GM11168 (cell line): ENCODE measurements at regions not wholly inside any gene's neighbourhood (a gene's known extent, or its start where the extent isn't known, plus 50 kb on each side); places are given as distances from the start of the nearest gene placed in this dataset.

Experiments used
- in situ Hi-C: fragments of 300-500 bp; cut with MboI; formaldehyde crosslinking; loops from one replicate; pipeline ENCODE4 v1.12.0; 2022; ENCODE audit warnings: low sequenced_read_pairs; ENCODE audit not compliant: unreplicated experiment

GRCh38 chr2:120876526-120877280 is 141.0 kb downstream of the GLI2 start:
- in situ Hi-C loops = no loop called here

DNA sequence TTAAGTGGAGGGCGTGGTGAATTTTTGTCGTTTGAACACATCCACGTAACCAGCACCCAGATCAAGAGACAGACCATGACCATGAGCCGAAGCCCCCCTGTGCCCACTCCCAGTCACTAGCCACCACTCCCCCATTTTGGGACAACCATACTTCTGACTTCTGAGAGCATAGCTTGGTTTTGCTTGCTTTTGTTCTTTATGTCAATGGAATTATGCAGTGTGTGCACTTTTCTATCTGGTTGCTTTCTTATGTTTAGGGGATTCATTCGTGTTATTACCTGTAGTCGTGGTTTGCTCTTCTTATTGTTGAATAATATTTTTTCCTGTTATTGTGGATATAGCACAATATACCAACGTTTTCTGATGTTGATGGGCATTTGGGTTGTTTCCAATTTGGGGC is 141.7 kb downstream of the GLI2 start:
- in situ Hi-C loops = no loop called here

GRCh38 chr2:120878970-120879369 is 143.3 kb downstream of the GLI2 start:
- in situ Hi-C loops = no loop called here

GRCh38 chr2:120879431-120880295 is 144.0 kb downstream of the GLI2 start:
- in situ Hi-C loops = no loop called here

GRCh38 chr2:120880381-120880780 is 144.7 kb downstream of the GLI2 start:
- in situ Hi-C loops = no loop called here

DNA sequence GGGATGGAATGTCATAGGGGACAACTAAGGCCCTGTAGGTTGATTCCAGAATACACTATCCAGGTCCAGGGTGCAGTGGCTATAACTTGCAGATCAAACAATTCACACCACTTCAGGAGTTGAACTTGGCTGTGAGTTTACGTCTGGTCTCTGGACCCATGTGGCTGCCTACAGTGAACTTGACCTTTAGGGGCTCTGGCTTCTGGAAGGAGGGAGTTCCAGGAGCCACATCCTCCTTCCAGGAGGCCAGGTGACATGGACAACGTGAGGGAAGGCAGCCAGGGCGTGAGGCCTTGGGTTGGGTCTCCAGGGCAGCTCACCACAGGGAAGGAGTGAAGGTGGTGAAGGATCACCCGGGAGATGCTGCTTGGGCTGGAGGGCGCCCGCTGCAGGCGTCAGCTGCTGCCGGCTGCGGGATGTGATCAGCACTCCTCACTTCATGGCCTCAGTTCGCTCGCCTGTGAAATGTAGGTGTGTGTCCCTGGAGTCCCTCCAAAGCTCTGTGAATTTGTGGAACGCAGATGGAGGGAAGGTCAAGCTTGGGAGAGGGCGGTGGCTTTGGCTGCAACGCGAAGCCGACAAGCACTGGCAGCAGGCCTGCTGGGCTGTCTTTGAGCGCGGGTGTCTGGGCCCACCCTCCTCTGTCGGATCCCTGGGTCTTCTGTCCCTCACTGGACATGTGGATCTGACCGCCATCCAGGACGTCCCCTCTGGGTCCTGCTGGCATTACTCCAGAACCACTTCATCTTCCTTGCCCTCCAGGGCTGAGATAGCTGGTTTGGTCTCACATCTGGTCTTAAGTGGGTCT is 146.5 kb downstream of the GLI2 start:
- in situ Hi-C loops = no loop called here

- in situ Hi-C loops = no loop called here
Observed at GRCh38 chr2:120883607-120884440, 148.2 kb downstream of the GLI2 start.

DNA sequence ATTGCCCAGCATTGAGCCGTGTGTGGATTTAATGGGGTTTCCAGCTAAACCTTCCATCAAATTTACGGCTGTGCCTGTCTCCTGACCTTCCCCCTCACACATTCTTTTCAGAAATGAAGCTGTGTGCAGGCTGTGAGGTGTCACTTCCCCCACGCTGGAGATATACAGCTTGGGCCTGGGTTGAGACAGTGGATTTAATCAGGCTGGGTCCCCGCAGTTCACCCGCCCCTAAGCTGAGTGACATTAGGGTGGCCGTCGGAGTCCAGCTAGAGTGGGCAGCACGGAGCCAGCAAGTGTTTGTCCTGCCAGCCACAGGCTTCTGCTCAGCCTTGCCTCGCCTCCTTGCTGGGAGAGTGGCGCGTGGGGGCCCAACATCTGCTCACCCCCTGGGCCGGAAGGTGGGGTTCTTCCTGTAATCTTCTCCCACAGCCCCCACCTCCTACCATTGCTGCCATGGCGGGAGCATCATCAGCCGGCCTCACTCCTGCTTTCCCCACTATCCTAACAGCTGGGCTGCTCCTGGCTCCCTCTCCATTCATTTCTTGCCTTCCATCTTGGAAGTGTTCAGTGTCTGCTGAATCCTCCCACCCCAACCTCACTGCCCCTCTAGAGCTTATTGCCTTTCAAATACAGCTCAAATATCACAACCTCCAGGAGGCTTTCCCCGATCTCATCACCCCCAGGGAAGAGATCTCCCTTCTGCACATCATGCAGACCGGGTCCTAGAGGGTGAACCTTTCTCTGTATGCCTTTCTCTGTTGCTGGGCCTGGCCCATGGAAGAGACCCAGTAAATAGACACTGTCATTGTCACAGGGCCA is 149.0 kb downstream of the GLI2 start:
- in situ Hi-C loops = no loop called here

DNA sequence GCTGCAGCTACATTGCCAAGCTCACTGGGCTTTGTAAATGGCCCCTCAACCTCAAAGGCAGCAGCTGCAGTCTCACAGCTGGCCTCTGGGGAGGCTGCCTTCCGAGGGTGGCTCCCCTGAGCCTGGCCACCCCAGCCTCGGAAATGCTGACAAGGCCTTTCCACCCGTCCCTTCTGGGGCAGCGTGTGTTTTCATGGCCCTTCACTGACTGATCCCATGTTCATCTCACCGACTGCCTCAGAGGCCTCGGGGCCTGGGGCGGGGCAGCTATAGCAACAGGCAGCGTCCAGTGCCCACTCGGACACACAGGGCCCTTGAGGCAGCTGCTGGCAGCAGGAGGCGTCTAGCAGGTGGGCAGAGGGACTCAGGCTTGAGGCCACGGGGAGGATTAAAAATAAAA is 149.7 kb downstream of the GLI2 start:
- in situ Hi-C loops = no loop called here

DNA sequence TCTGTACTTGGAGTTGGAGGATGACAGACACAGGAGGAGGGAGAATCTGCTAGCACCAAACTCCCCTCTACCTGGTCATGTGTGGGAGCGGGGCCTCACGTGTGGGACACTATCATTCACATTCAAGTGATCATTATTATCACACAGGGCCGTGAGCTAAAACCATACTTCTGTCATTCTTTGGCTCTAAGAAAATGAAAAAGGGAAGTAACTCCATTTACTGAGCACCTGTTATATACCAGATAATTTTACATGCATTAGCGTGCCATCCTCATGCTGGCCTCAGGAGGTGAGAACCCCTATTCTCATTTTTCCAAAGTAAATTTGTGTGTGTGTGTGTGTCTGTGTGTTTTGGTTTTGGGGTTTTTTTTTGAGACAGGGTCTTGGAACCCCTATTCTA is 150.1 kb downstream of the GLI2 start:
- in situ Hi-C loops = no loop called here

GRCh38 chr2:120886534-120887319 is 151.1 kb downstream of the GLI2 start:
- in situ Hi-C loops = no loop called here

- in situ Hi-C loops = no loop called here
Observed at GRCh38 chr2:120887320-120887697, 151.6 kb downstream of the GLI2 start.

GRCh38 chr2:120887741-120888231 is 152.1 kb downstream of the GLI2 start:
- in situ Hi-C loops = no loop called here

- in situ Hi-C loops = no loop called here
Observed at GRCh38 chr2:120888851-120889250, 153.2 kb downstream of the GLI2 start.

- in situ Hi-C loops = no loop called here
Observed at GRCh38 chr2:120889936-120890335, 154.3 kb downstream of the GLI2 start.

DNA sequence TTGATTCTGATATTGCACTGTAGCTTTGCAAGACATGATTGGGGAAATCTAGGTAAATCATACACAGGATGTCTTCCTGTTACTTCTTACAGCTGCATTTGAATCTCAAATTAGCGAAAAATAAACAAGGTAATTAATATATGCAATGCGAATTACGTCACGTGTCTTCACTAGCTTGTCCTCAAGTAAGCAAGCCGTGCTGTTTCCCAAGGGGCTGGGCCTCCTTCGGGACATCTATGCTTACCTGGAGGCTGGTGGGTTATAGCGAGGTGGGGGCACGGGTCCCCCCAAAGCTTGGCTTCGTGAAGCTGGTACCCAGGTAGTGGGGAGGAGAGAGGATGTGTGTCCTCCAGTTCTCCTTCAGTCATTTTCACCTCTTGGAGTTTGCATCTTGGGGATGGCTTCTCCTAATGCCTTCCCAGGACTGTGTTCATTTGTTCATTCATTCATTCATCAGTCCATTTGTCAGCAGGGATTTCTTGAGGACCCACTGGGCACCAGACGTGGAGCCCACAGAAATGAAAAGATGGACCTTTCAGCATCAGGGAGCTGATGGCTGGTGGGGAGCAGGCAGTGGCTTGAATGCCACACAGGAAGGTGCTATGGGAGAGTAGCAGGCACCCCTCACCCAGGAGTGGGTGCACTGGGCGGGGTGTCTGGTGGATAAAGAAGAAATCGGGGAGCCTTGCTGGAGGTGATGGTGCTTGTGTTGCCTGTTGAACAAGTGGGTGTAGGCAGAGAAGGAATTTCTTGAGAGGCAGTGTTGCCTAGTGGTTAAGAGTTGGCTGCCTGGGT is 155.1 kb downstream of the GLI2 start:
- in situ Hi-C loops = no loop called here

DNA sequence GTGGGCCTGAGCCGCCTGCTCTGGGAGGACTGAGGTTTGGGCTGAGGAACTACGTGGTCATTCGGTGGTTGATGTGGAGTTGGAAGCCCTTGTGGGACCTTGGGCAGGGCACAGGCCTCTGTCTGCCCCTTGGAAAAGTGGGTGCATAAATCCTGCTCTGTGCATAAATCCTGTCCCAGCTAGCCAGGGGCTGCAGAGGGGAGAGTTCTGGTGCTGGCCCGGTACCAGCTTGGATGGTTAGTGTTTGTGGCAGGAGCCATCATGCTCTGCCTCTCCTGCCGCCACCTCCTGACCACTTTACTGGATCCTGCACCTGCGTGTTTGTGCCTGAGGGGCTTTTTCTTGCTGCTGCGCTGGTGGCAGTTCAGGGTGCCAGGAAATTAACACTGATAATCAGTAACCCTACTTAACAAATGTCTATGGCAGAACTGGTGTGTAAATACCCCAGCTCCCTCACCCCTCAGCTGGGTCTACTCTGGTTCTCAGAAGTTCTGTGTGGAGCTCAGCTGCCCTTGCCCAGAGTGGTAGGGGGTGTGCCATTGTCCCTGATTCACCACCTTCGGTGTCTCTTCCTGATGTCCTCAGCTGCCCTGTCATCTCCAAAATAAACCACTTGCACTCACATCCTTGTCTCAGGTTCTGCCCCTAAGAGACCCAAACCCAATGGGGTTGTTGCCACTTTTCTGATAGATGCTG is 156.8 kb downstream of the GLI2 start:
- in situ Hi-C loops = no loop called here
